HEK293T (cell line): ENCODE measurements at regions not wholly inside any gene's neighbourhood (a gene's known extent, or its start where the extent isn't known, plus 50 kb on each side); places are given as distances from the start of the nearest gene placed in this dataset.

Experiments
- FOXM1 ChIP-seq: fragments of 450-650 bp; IDR thresholded peaks from 2 replicates; pipeline ENCODE4 v1.6.1; 2017; ENCODE audit warnings: mild to moderate bottlenecking, borderline replicate concordance
- HDGF ChIP-seq: fragments of 450-650 bp; IDR thresholded peaks from 2 replicates; pipeline ENCODE4 v1.6.1; 2017; ENCODE audit warnings: antibody characterized with exemption, borderline replicate concordance
- PKNOX1 ChIP-seq: fragments of 450-650 bp; IDR thresholded peaks from 2 replicates; pipeline ENCODE4 v1.6.1; 2016

GRCh38 chr2:129164220-129164949 lies 815.1 kb upstream of the RAB6C start:
- TF ChIP-seq HDGF (no peak), FOXM1 (no peak), PKNOX1 (no peak)
